ENCODE measurements at regions not wholly inside any gene's neighbourhood (a gene's known extent, or its start where the extent isn't known, plus 50 kb on each side); places are given as distances from the start of the nearest gene placed in this dataset.
A peak's percentile ranks its signal among the peaks of the same experiment; 100 is the strongest.

GRCh38 chr2:217069263-217070042 lies 209.6 kb upstream of the TNP1 start:
- no peak for TF ChIP-seq CTCF (IDR thresholded peaks at IDR 0.05)
- H3K36me3 Mint-ChIP-seq (ENCODE audit: low read depth), result peaks cover 9% of the 10 kb centered on the region
- no peak overlapping the region for H3K27ac Mint-ChIP-seq
- no peak for DNase-seq
- H3K4me3 Mint-ChIP-seq, result no peak overlapping the region
- no peaks in the 10 kb centered on the region for H3K27me3 Mint-ChIP-seq (ENCODE audit: low read depth, poor library complexity)
- H3K4me1 Mint-ChIP-seq, result peaks cover 31% of the 10 kb centered on the region
- H3K9me3 Mint-ChIP-seq, result peaks cover 19% of the 10 kb centered on the region

DNA sequence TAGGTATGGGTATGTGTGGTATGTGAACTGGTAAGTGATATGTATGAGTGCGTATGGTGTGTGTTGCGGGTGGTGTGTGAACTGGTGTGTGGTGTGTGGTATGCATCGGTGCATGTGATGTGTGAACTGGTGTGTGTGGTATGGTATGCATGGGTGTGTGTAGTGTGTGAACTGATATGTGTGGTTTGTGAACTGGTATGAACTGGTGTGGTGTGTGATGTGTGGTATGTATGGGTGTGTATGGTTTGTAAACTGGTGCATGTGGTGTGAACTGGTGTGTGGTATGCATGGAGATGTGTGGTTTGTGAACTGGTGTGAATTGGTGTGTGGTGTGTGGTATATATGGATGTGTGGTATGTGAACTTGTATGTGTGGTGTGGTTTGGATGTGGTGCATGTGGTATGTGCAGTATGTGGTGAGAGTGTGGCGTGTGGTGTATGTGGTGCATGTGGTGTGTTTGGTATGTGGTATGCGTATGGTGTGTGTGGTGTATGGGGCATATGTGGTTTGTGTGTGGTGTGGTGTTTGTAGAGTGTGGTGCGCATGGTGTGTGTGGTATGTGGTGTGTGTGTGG lies 208.9 kb upstream of the TNP1 start:
- H3K36me3 Mint-ChIP-seq (ENCODE audit: low read depth), result peaks cover 9% of the 10 kb centered on the region
- no peak overlapping the region for H3K27ac Mint-ChIP-seq

GRCh38 chr2:217067787-217068186 lies 207.9 kb upstream of the TNP1 start:
- Mint-ChIP-seq H3K27me3 (ENCODE audit: low read depth, poor library complexity) (no peaks in the 10 kb centered on the region), H3K4me1 (peaks cover 42% of the 10 kb centered on the region), H3K4me3 (no peak overlapping the region), H3K27ac (no peak overlapping the region), H3K36me3 (ENCODE audit: low read depth) (peaks cover 9% of the 10 kb centered on the region), H3K9me3 (peaks cover 19% of the 10 kb centered on the region)
- TF ChIP-seq CTCF (IDR thresholded peaks at IDR 0.05), result no peak
- no peak for DNase-seq

More for the DNA sequence above, 208.9 kb upstream of the TNP1 start:
- H3K27me3 Mint-ChIP-seq (ENCODE audit: low read depth, poor library complexity), result no peaks in the 10 kb centered on the region
- peaks cover 19% of the 10 kb centered on the region for H3K9me3 Mint-ChIP-seq
- DNase-seq, result no peak
- no peak overlapping the region for H3K4me3 Mint-ChIP-seq
- H3K4me1 Mint-ChIP-seq, result peaks cover 34% of the 10 kb centered on the region
- no peak for TF ChIP-seq CTCF (IDR thresholded peaks at IDR 0.05)

DNA sequence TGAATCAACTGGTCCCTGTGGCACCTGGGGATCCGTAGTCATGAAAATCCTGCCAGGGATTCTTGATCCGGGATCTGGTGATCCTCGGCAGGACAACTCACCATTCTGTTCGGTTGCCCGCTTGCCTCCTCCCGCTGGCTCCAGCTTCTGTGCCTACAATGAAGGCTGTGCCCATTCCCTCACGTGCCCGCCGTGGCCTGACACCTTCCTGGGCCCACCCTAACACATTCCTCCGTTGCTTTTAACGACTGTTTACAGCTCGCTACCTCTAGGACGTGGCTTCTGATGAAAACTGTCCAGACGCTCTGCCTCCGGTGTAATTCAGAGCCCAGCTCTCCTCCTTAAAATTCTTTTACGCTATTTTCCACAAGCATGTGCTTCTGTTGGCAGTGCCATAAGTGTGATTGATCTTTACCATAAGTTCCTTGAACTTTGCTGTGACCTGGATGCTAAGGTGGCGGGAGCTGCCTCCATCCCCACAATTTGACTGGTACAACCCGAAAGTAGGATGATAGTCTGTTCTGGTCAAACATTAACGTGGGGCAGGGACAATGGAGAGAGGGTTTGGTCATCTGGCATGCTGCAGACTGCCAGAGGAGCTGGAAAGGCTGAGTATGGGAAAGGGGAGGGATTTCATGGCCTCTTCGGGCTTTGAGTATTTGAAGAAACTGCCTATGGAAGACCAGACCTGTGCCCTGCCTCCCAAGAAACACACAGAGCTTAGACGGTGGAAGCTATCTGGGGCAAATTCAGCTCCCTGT lies 206.8 kb upstream of the TNP1 start:
- Mint-ChIP-seq H3K4me3 (no peak overlapping the region), H3K9me3 (peaks cover 19% of the 10 kb centered on the region), H3K4me1 (peaks cover 53% of the 10 kb centered on the region), H3K27ac (peak overlapping the region; percentile 29), H3K36me3 (ENCODE audit: low read depth) (peaks cover 9% of the 10 kb centered on the region), H3K27me3 (ENCODE audit: low read depth, poor library complexity) (no peaks in the 10 kb centered on the region)
- no peak for TF ChIP-seq CTCF (IDR thresholded peaks at IDR 0.05)
- DNase-seq, result no peak

DNA sequence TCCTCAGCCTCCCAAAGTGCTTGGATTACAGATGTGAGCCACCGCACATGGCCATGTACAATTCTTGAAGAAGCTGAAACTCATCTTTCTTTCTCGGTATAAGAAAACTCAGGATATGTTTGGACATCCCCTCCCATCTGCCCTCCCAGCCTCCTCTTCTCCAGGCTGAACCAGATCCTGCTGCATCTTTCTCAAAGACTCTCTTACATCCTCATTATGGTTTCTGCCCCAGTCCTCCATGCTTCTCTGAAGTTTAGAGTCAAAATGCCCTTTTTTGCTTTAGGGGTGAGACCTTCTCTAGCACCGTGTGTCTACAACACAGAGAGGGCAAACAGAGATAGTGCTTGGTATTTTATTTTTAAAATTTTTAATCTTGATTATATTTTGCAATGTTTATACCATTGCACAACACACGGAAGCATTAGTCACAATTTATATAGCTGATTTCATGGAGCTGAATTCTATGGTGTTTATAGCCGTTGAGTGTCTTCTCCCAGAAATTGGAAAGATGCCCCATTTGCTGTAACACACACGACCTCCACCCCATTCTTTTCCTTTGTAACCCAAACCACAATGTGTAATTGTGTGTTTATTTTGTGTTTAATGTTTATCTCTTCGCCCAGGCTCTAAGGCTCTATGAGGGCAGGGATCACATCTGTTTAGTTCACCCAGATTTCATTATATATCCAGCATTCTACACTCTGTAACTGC lies 206.0 kb upstream of the TNP1 start:
- Mint-ChIP-seq H3K27ac (peak overlapping the region; percentile 76), H3K36me3 (ENCODE audit: low read depth) (peaks cover 9% of the 10 kb centered on the region), H3K27me3 (ENCODE audit: low read depth, poor library complexity) (no peaks in the 10 kb centered on the region), H3K4me3 (no peak overlapping the region), H3K4me1 (peaks cover 53% of the 10 kb centered on the region), H3K9me3 (peaks cover 19% of the 10 kb centered on the region)
- no peak for TF ChIP-seq CTCF (IDR thresholded peaks at IDR 0.05)
- no peak for DNase-seq

Data from nephron progenitor cell (in vitro differentiated cells).